H9 (cell line): ENCODE measurements at regions not wholly inside any gene's neighbourhood (a gene's known extent, or its start where the extent isn't known, plus 50 kb on each side); places are given as distances from the start of the nearest gene placed in this dataset.

Experiments
- DNase-seq: peaks from one replicate; pipeline ENCODE4 v3.0.0-alpha.2; 2017
- H2AFZ ChIP-seq: one replicate; pipeline ENCODE4 v1.6.1; 2013; ENCODE audit warnings: mild to moderate bottlenecking, low read length, control low read depth, moderate library complexity
- H2AK5ac ChIP-seq: 2 replicates; pipeline ENCODE4 v1.6.1; 2013; ENCODE audit warnings: low read length, control low read depth, mixed read lengths; ENCODE audit not compliant: insufficient read length
- H2BK120ac ChIP-seq: one replicate; pipeline ENCODE4 v1.6.1; 2013; ENCODE audit warnings: low read depth, mild to moderate bottlenecking, low read length, control low read depth, inconsistent platforms; ENCODE audit not compliant: poor library complexity, severe bottlenecking
- H2BK12ac ChIP-seq: 2 replicates; pipeline ENCODE4 v1.6.1; 2013; ENCODE audit warnings: low read length, control low read depth, mixed read lengths, low read depth; ENCODE audit not compliant: insufficient read length
- H2BK15ac ChIP-seq: 2 replicates; pipeline ENCODE4 v1.6.1; 2013; ENCODE audit warnings: low read depth, low read length, control low read depth
- H2BK20ac ChIP-seq: one replicate; pipeline ENCODE4 v1.6.1; 2013; ENCODE audit warnings: low read depth, mild to moderate bottlenecking, low read length, control low read depth, inconsistent platforms; ENCODE audit not compliant: poor library complexity, severe bottlenecking
- H2BK5ac ChIP-seq: 2 replicates; pipeline ENCODE4 v1.6.1; 2013; ENCODE audit warnings: low read length, control low read depth, mixed read lengths; ENCODE audit not compliant: insufficient read length
- H3K14ac ChIP-seq: 2 replicates; pipeline ENCODE4 v1.6.1; 2013; ENCODE audit warnings: low read length, control low read depth; ENCODE audit not compliant: insufficient read depth
- H3K18ac ChIP-seq: 2 replicates; pipeline ENCODE4 v1.6.1; 2013; ENCODE audit warnings: low read depth, mild to moderate bottlenecking, mixed read lengths, low read length, control low read depth; ENCODE audit not compliant: insufficient read length
- H3K23ac ChIP-seq: 2 replicates; pipeline ENCODE4 v1.6.1; 2013; ENCODE audit warnings: low read length, control low read depth, mixed read lengths, low read depth; ENCODE audit not compliant: insufficient read length
- H3K23me2 ChIP-seq: 2 replicates; pipeline ENCODE4 v1.6.1; 2013; ENCODE audit warnings: low read depth, mild to moderate bottlenecking, mixed read lengths, low read length, control low read depth; ENCODE audit not compliant: insufficient read length, poor library complexity, severe bottlenecking
- H3K27ac ChIP-seq: 2 replicates; pipeline ENCODE4 v1.5.1; 2013; ENCODE audit warnings: low read length, control low read depth, mixed read lengths, low read depth; ENCODE audit not compliant: insufficient read length
- H3K27me3 ChIP-seq: 2 replicates; pipeline ENCODE4 v1.6.1; 2013; ENCODE audit warnings: low read length, control low read depth, inconsistent platforms; ENCODE audit not compliant: insufficient read depth
- H3K4ac ChIP-seq: 2 replicates; pipeline ENCODE4 v1.6.1; 2013; ENCODE audit warnings: low read depth, mild to moderate bottlenecking, control low read depth, inconsistent platforms, low read length, moderate library complexity
- H3K4me1 ChIP-seq: 2 replicates; pipeline ENCODE4 v1.6.1; 2013; ENCODE audit warnings: low read length, control low read depth, inconsistent platforms; ENCODE audit not compliant: insufficient read depth
- H3K4me2 ChIP-seq: 2 replicates; pipeline ENCODE4 v1.6.1; 2013; ENCODE audit warnings: low read length, control low read depth, mixed read lengths; ENCODE audit not compliant: insufficient read length, insufficient read depth
- H3K56ac ChIP-seq: 2 replicates; pipeline ENCODE4 v1.6.1; 2013; ENCODE audit warnings: low read depth, mild to moderate bottlenecking, mixed read lengths, low read length, control low read depth; ENCODE audit not compliant: insufficient read length
- H3K79me1 ChIP-seq: 2 replicates; pipeline ENCODE4 v1.6.1; 2013; ENCODE audit warnings: low read depth, mild to moderate bottlenecking, moderate library complexity, low read length, control low read depth, inconsistent platforms; ENCODE audit not compliant: insufficient read depth, poor library complexity, severe bottlenecking
- H3K79me2 ChIP-seq: 2 replicates; pipeline ENCODE4 v1.6.1; 2013; ENCODE audit warnings: low read length, control low read depth, inconsistent platforms; ENCODE audit not compliant: insufficient read depth
- H3K9ac ChIP-seq: 2 replicates; pipeline ENCODE4 v1.6.1; 2013; ENCODE audit warnings: low read length, control low read depth, mixed read lengths; ENCODE audit not compliant: insufficient read length; ENCODE audit errors: extremely low read depth
- H3K9me3 ChIP-seq: one replicate; pipeline ENCODE4 v1.6.1; 2013; ENCODE audit warnings: low read depth, low read length, inconsistent platforms; ENCODE audit not compliant: control insufficient read depth
- H3T11ph ChIP-seq: one replicate; pipeline ENCODE4 v1.6.1; 2013; ENCODE audit warnings: mild to moderate bottlenecking, low read length, control low read depth, inconsistent platforms
- H4K20me1 ChIP-seq: one replicate; pipeline ENCODE4 v1.6.1; 2013; ENCODE audit not compliant: control insufficient read depth, insufficient read length, insufficient read depth
- H4K5ac ChIP-seq: 2 replicates; pipeline ENCODE4 v1.6.1; 2013; ENCODE audit warnings: low read depth, mild to moderate bottlenecking, mixed read lengths, low read length, control low read depth; ENCODE audit not compliant: insufficient read length
- H4K8ac ChIP-seq: replicated peaks from 2 replicates; pipeline ENCODE4 v1.6.1; 2013; ENCODE audit warnings: low read length, control low read depth, mixed read lengths, low read depth; ENCODE audit not compliant: insufficient read length
- H4K91ac ChIP-seq: 2 replicates; pipeline ENCODE4 v1.6.1; 2013; ENCODE audit warnings: low read depth, mild to moderate bottlenecking, moderate library complexity, mixed read lengths, low read length, control low read depth; ENCODE audit not compliant: insufficient read length
- H3K27ac Mint-ChIP-seq, 3 experiments: 2 replicates in 2 of 3; 3 replicates in 1 of 3; pipeline ENCODE4 v1.8.0; 2020 to 2021; ENCODE audit warnings: mixed read lengths in 3 of 3, mild to moderate bottlenecking in 1 of 3, moderate library complexity in 1 of 3
- H3K27me3 Mint-ChIP-seq: 2 replicates; pipeline ENCODE4 v1.8.0; 2021; ENCODE audit warnings: low read depth, mild to moderate bottlenecking, moderate library complexity, mixed read lengths
- H3K36me3 Mint-ChIP-seq, 3 experiments: 2 replicates in 2 of 3; 3 replicates in 1 of 3; pipeline ENCODE4 v1.8.0; 2020 to 2021; ENCODE audit warnings: low read depth in 3 of 3, mixed read lengths in 3 of 3; ENCODE audit not compliant: insufficient read depth in 1 of 3
- H3K4me1 Mint-ChIP-seq, 2 experiments: 2 replicates each; pipeline ENCODE4 v1.8.0; 2020; ENCODE audit warnings: mixed read lengths in 2 of 2
- H3K4me3 Mint-ChIP-seq, 2 experiments: 2 replicates in 1 of 2; 3 replicates in 1 of 2; pipeline ENCODE4 v1.8.0; 2020 to 2021; ENCODE audit warnings: mild to moderate bottlenecking in 2 of 2, mixed read lengths in 2 of 2, moderate library complexity in 1 of 2
- H3K9me3 Mint-ChIP-seq, 2 experiments: 2 replicates in 1 of 2; 3 replicates in 1 of 2; pipeline ENCODE4 v1.8.0; 2020; ENCODE audit warnings: mild to moderate bottlenecking in 2 of 2, mixed read lengths in 2 of 2, moderate library complexity in 1 of 2
- CTCF ChIP-seq: fragments of 200-600 bp; sonication (generic); conservative IDR thresholded peaks from 3 replicates; pipeline ENCODE4 v1.8.0; 2021; ENCODE audit warnings: antibody characterized with exemption, mild to moderate bottlenecking
- WGBS: extraction: QIAGEN DNeasy Blood & Tissue Kit; methylation state at CpG from one replicate; pipeline ENCODE4 v1.1.7; 2013; ENCODE audit warnings: missing lambda C conversion rate, low lambda C conversion rate, mixed read lengths; ENCODE audit not compliant: insufficient read length; ENCODE audit errors: extremely low coverage; 5-methylcytosine and 5-hydroxymethylcytosine counted together

- Histone ChIP-seq H2AFZ (no peak overlapping the region), H3K79me2 (no peaks in the 10 kb centered on the region), H2BK120ac (no peak overlapping the region), H2BK20ac (no peak overlapping the region), H2AK5ac (no peak overlapping the region), H3K4me1 (no peaks in the 10 kb centered on the region), H3K4ac (no peak overlapping the region), H2BK5ac (no peak overlapping the region), H3K9me3 (no peaks in the 10 kb centered on the region), H4K91ac (no peak overlapping the region), H3K79me1 (no peaks in the 10 kb centered on the region), H4K5ac (no peak overlapping the region), H3K56ac (no peak overlapping the region), H3K23ac (no peak overlapping the region), H3K4me2 (no peak overlapping the region), H3K14ac (no peak overlapping the region), H2BK15ac (no peak overlapping the region), H3K9ac (no peak overlapping the region), H3K23me2 (no peaks in the 10 kb centered on the region), H3T11ph (no peak overlapping the region), H2BK12ac (no peak overlapping the region), H3K18ac (no peak overlapping the region), H3K27me3 (no peaks in the 10 kb centered on the region), H4K8ac (no peak overlapping the region), H3K27ac (no peak overlapping the region), H4K20me1 (no peaks in the 10 kb centered on the region)
- Mint-ChIP-seq H3K27me3 (no peaks in the 10 kb centered on the region), H3K9me3 (peaks cover 14% of the 10 kb centered on the region in 2 experiments), H3K27ac (no peak overlapping the region), H3K36me3 (peaks cover 8 to 13% (median 11%) of the 10 kb centered on the region in 3 experiments; a peak in 6 of 7 replicates), H3K4me1 (peaks cover 3 to 4% of the 10 kb centered on the region in 2 experiments; a peak in 2 of 4 replicates), H3K4me3 (no peak overlapping the region)
- no peak for DNase-seq
- TF ChIP-seq CTCF, result no peak
- no CpG with 5 or more reads among the region's 3 CpGs for WGBS
These were observed 79.1 kb upstream of the RGS1 start for GRCh38 chr1:192496369-192497056.
